Activated B cell treated with CpG ODN at 0.5 μM for 24 hours (primary cell): ENCODE measurements at regions not wholly inside any gene's neighbourhood (a gene's known extent, or its start where the extent isn't known, plus 50 kb on each side); places are given as distances from the start of the nearest gene placed in this dataset.

Experiments used
- ATAC-seq: fragments of 200-7000 bp; cut with Tn5 transposase; one replicate; pipeline ENCODE4 v1.10.0; 2021; ENCODE audit warnings: low read depth, mild to moderate bottlenecking, moderate library complexity
- CTCF ChIA-PET: fragments of 350-600 bp; sonication (Branson Sonifier 250); formaldehyde crosslinking; loops from one replicate; lab custom pipeline; 2021; ENCODE audit warnings: antibody characterized with exemption; lab: Charles Lee
- POLR2A ChIA-PET: fragments of 350-600 bp; sonication (Branson Sonifier 250); formaldehyde crosslinking; loops from one replicate; lab custom pipeline; 2021; ENCODE audit warnings: antibody characterized with exemption; lab: Charles Lee
- DNase-seq: peaks from one replicate; pipeline ENCODE4 v3.0.0; 2022
- H3K27ac Mint-ChIP-seq: one replicate; pipeline ENCODE4 v1.8.0; 2020; ENCODE audit warnings: mixed read lengths
- H3K27me3 Mint-ChIP-seq: one replicate; pipeline ENCODE4 v1.8.0; 2021; ENCODE audit warnings: mixed read lengths
- H3K36me3 Mint-ChIP-seq: one replicate; pipeline ENCODE4 v1.8.0; 2021; ENCODE audit warnings: low read depth, mixed read lengths
- H3K4me1 Mint-ChIP-seq: one replicate; pipeline ENCODE4 v1.8.0; 2021; ENCODE audit warnings: mixed read lengths
- H3K4me3 Mint-ChIP-seq: one replicate; pipeline ENCODE4 v1.8.0; 2020; ENCODE audit warnings: mild to moderate bottlenecking, mixed read lengths
- H3K9me3 Mint-ChIP-seq: one replicate; pipeline ENCODE4 v1.8.0; 2020; ENCODE audit warnings: mixed read lengths
- CTCF ChIP-seq: fragments of 200-600 bp; IDR thresholded peaks from one replicate; pipeline ENCODE4 v1.8.0; 2022; ENCODE audit warnings: antibody characterized with exemption, mild to moderate bottlenecking
- intact Hi-C: fragments of 100-400 bp; cut with micrococcal nuclease; formaldehyde crosslinking; loops from one replicate; pipeline ENCODE4 v1.15.1; 2024

- Mint-ChIP-seq H3K9me3 (no peaks in the 10 kb centered on the region), H3K36me3 (no peaks in the 10 kb centered on the region), H3K4me3 (no peak overlapping the region), H3K27ac (no peak overlapping the region), H3K4me1 (no peaks in the 10 kb centered on the region), H3K27me3 (peaks cover 2% of the 10 kb centered on the region)
- no peak for TF ChIP-seq CTCF
- CTCF ChIA-PET: no interaction called here
- POLR2A ChIA-PET: no interaction called here
- intact Hi-C loops: no loop called here
- ATAC-seq (no peak), DNase-seq (no peak)
Measured at GRCh38 chr2:160876765-160877164, 283.5 kb upstream of the TANK start.

- H3K27me3 Mint-ChIP-seq: peaks cover 2% of the 10 kb centered on the region
- TF ChIP-seq CTCF: no peak
- ChIA-PET POLR2A (no interaction called here), CTCF (no interaction called here)
- no peak for ATAC-seq
- no peaks in the 10 kb centered on the region for H3K9me3 Mint-ChIP-seq
- intact Hi-C loops: no loop called here
- no peak for DNase-seq
- no peak overlapping the region for H3K4me3 Mint-ChIP-seq
- no peak overlapping the region for H3K27ac Mint-ChIP-seq
- no peaks in the 10 kb centered on the region for H3K36me3 Mint-ChIP-seq
- no peaks in the 10 kb centered on the region for H3K4me1 Mint-ChIP-seq
Measured at GRCh38 chr2:160878618-160879017, 281.6 kb upstream of the TANK start.

GRCh38 chr2:160882906-160883305 is 277.3 kb upstream of the TANK start:
- Mint-ChIP-seq H3K4me1 (no peaks in the 10 kb centered on the region), H3K27me3 (peaks cover 4% of the 10 kb centered on the region), H3K27ac (no peak overlapping the region), H3K36me3 (no peaks in the 10 kb centered on the region), H3K4me3 (no peak overlapping the region), H3K9me3 (no peaks in the 10 kb centered on the region)
- DNase-seq (no peak), ATAC-seq (no peak)
- intact Hi-C loops: no loop called here
- ChIA-PET CTCF (no interaction called here), POLR2A (no interaction called here)
- TF ChIP-seq CTCF: no peak

GRCh38 chr2:160884056-160884455 is 276.2 kb upstream of the TANK start:
- H3K4me1 Mint-ChIP-seq: no peaks in the 10 kb centered on the region
- H3K4me3 Mint-ChIP-seq: no peak overlapping the region
- CTCF ChIA-PET: no interaction called here

GRCh38 chr2:160889439-160890170 is 270.6 kb upstream of the TANK start:
- no peaks in the 10 kb centered on the region for H3K9me3 Mint-ChIP-seq
- no peak overlapping the region for H3K27ac Mint-ChIP-seq
- no peaks in the 10 kb centered on the region for H3K36me3 Mint-ChIP-seq
- H3K4me3 Mint-ChIP-seq: no peak overlapping the region
- intact Hi-C loops: no loop called here
- peaks cover 2% of the 10 kb centered on the region for H3K27me3 Mint-ChIP-seq
- H3K4me1 Mint-ChIP-seq: no peaks in the 10 kb centered on the region
- ATAC-seq (no peak), DNase-seq (no peak)
- ChIA-PET CTCF (no interaction called here), POLR2A (no interaction called here)
- no peak for TF ChIP-seq CTCF

More at GRCh38 chr2:160884056-160884455, 276.2 kb upstream of the TANK start:
- no peak for DNase-seq
- H3K27me3 Mint-ChIP-seq: peaks cover 4% of the 10 kb centered on the region
- intact Hi-C loops: no loop called here
- H3K36me3 Mint-ChIP-seq: no peaks in the 10 kb centered on the region
- H3K27ac Mint-ChIP-seq: no peak overlapping the region
- TF ChIP-seq CTCF: no peak
- no peaks in the 10 kb centered on the region for H3K9me3 Mint-ChIP-seq
- no peak for ATAC-seq
- POLR2A ChIA-PET: no interaction called here
